Right lobe of liver (tissue), 4 donors: ENCODE measurements at regions not wholly inside any gene's neighbourhood (a gene's known extent, or its start where the extent isn't known, plus 50 kb on each side); places are given as distances from the start of the nearest gene placed in this dataset.

Experiments used
- CTCF ChIP-seq, 4 donors: fragments of 200-600 bp in 3 of 4; fragments of 450-650 bp in 1 of 4; IDR thresholded peaks; one replicate each; pipeline versions ENCODE4 v1.5.1 to v1.8.0; 2016 to 2022; ENCODE audit warnings: antibody characterized with exemption in 4 of 4, mild to moderate bottlenecking in 2 of 4
- POLR2A ChIP-seq: fragments of 450-650 bp; IDR thresholded peaks from one replicate; pipeline ENCODE4 v1.6.1; 2017; ENCODE audit warnings: antibody characterized with exemption, mild to moderate bottlenecking
- donor health status: DM: no; HTN: no; CAD: no.
- donor health status: DM: no; HTN: no; CAD: no.
- donor health status: DM: no; HTN: yes; CAD: no.

GRCh38 chr1:185464777-185465176 is 147.7 kb upstream of the IVNS1ABP start:
- TF ChIP-seq CTCF (IDR thresholded peaks at IDR 0.05) (no peak), POLR2A (no peak)
